OCI-LY3 (cell line): ENCODE measurements at regions not wholly inside any gene's neighbourhood (a gene's known extent, or its start where the extent isn't known, plus 50 kb on each side); places are given as distances from the start of the nearest gene placed in this dataset.

Experiments used
- H2AFZ ChIP-seq: fragments of 200-600, 300-600 bp; shearing (Covaris generic); 2 replicates; pipeline ENCODE4 v1.6.0; 2014; ENCODE audit warnings: antibody characterized with exemption, low read depth, low read length
- H3K27ac ChIP-seq: fragments of 200-600, 300-600 bp; sonication (generic); 2 replicates; pipeline ENCODE4 v1.5.1; 2014; ENCODE audit warnings: mild to moderate bottlenecking, low read length, moderate library complexity, mixed read lengths
- H3K27me3 ChIP-seq: fragments of 200-600, 300-600 bp; sonication (generic); 2 replicates; pipeline ENCODE4 v1.6.1; 2014; ENCODE audit warnings: low read depth, low read length, mixed read lengths
- H3K36me3 ChIP-seq: fragments of 200-600, 300-600 bp; sonication (generic); replicated peaks from 2 replicates; pipeline ENCODE3; 2014; ENCODE audit warnings: low read depth, low read length, mixed read lengths
- H3K4me1 ChIP-seq: fragments of 300-600, 200-600 bp; sonication (generic); 2 replicates; pipeline ENCODE4 v1.6.1; 2014; ENCODE audit warnings: low read length, mixed read lengths
- H3K4me2 ChIP-seq: fragments of 200-600, 300-600 bp; sonication (generic); 2 replicates; pipeline ENCODE4 v1.6.1; 2014; ENCODE audit warnings: low read length, mixed read lengths
- H3K4me3 ChIP-seq: fragments of 300-600, 200-600 bp; sonication (generic); 2 replicates; pipeline ENCODE4 v1.5.1; 2014; ENCODE audit warnings: antibody characterized with exemption, mild to moderate bottlenecking, low read length, moderate library complexity
- H3K79me2 ChIP-seq: fragments of 300-600, 200-600 bp; shearing (Covaris generic); 2 replicates; pipeline ENCODE4 v1.6.1; 2014; ENCODE audit warnings: mild to moderate bottlenecking, low read length, mixed read lengths
- H3K9ac ChIP-seq: fragments of 300-600, 200-600 bp; shearing (Covaris generic); 2 replicates; pipeline ENCODE4 v1.6.0; 2014; ENCODE audit warnings: mild to moderate bottlenecking, low read length, moderate library complexity
- H3K9me3 ChIP-seq: fragments of 200-600, 300-600 bp; shearing (Covaris generic); 2 replicates; pipeline ENCODE4 v1.6.1; 2014; ENCODE audit warnings: low read length, mixed read lengths; ENCODE audit not compliant: insufficient read depth
- H4K20me1 ChIP-seq: fragments of 200-600, 300-600 bp; sonication (generic); 2 replicates; pipeline ENCODE4 v1.6.1; 2016; ENCODE audit warnings: low read length, mixed read lengths; ENCODE audit not compliant: insufficient read depth
- CTCF ChIP-seq: fragments of 200-600, 300-600 bp; sonication (generic); IDR thresholded peaks from 2 replicates; pipeline ENCODE4 v1.5.1; 2014; ENCODE audit warnings: antibody characterized with exemption, low read length, low read depth
- EZH2phosphoT487 ChIP-seq: fragments of 200-600 bp; shearing (Covaris generic); IDR thresholded peaks from 2 replicates; pipeline ENCODE4 v1.6.1; 2018; ENCODE audit warnings: antibody characterized with exemption, mixed run types, low read depth

DNA sequence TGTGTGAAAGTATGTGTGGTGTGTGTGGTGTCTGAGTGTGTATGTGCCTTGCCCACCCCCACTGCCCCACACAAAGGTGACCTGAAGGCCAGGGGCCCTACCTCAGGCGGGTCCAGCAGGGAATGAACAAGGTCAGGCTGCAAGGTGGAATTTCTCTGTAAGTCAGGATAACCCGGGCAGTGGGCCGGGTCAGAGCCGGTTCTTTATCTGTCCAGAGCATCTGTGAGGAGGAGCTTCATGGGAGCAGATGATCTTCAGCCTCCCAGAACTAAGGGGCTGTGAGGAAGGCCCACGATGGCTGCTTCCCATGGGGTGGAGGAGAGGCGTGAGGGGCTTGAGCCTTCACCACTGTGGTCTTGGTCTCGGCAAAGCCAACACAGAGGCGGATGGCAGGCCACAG is 150.3 kb downstream of the TFCP2L1 start:
- H2AFZ ChIP-seq = no peak overlapping the region
- peaks cover 6% of the 10 kb centered on the region; the same call in 1 of the 2 replicates for H3K27me3 ChIP-seq
- no peaks in the 10 kb centered on the region for H3K36me3 ChIP-seq
- TF ChIP-seq CTCF = no peak
- TF ChIP-seq EZH2phosphoT487 = no peak
- no peak overlapping the region for H3K9ac ChIP-seq
- no peaks in the 10 kb centered on the region for H4K20me1 ChIP-seq
- no peak overlapping the region for H3K4me3 ChIP-seq
- H3K9me3 ChIP-seq = no peaks in the 10 kb centered on the region
- no peak overlapping the region for H3K4me2 ChIP-seq
- H3K79me2 ChIP-seq = no peaks in the 10 kb centered on the region
- H3K27ac ChIP-seq = no peak overlapping the region
- H3K4me1 ChIP-seq = no peaks in the 10 kb centered on the region

GRCh38 chr2:121135168-121135853 is 149.7 kb downstream of the TFCP2L1 start:
- Histone ChIP-seq H3K27ac (no peak overlapping the region), H3K4me3 (no peak overlapping the region), H2AFZ (no peak overlapping the region), H3K4me1 (no peaks in the 10 kb centered on the region), H3K79me2 (no peaks in the 10 kb centered on the region), H3K9ac (no peak overlapping the region), H4K20me1 (no peaks in the 10 kb centered on the region), H3K9me3 (0 out of 2 replicates have a peak, but pooled peaks cover 2% of the 10 kb centered on the region), H3K4me2 (no peak overlapping the region), H3K36me3 (no peaks in the 10 kb centered on the region), H3K27me3 (peaks cover 9% of the 10 kb centered on the region; the same call in 1 of the 2 replicates)
- TF ChIP-seq EZH2phosphoT487 (no peak), CTCF (no peak)

GRCh38 chr2:121136323-121136722 is 148.7 kb downstream of the TFCP2L1 start:
- H3K4me3 ChIP-seq = no peak overlapping the region
- H3K36me3 ChIP-seq = no peaks in the 10 kb centered on the region
- H2AFZ ChIP-seq = no peak overlapping the region
- no peak overlapping the region for H3K4me2 ChIP-seq
- H3K4me1 ChIP-seq = no peaks in the 10 kb centered on the region
- 0 out of 2 replicates have a peak, but pooled peaks cover 3% of the 10 kb centered on the region for H3K9me3 ChIP-seq
- TF ChIP-seq EZH2phosphoT487 (no peak), CTCF (no peak)
- peaks cover 9% of the 10 kb centered on the region; the same call in 1 of the 2 replicates for H3K27me3 ChIP-seq
- no peak overlapping the region for H3K27ac ChIP-seq
- no peaks in the 10 kb centered on the region for H3K79me2 ChIP-seq
- no peaks in the 10 kb centered on the region for H4K20me1 ChIP-seq
- no peak overlapping the region for H3K9ac ChIP-seq

GRCh38 chr2:121137571-121137970 is 147.4 kb downstream of the TFCP2L1 start:
- Histone ChIP-seq H4K20me1 (no peaks in the 10 kb centered on the region), H3K4me1 (no peaks in the 10 kb centered on the region), H2AFZ (no peak overlapping the region), H3K27ac (no peak overlapping the region), H3K4me3 (no peak overlapping the region), H3K79me2 (no peaks in the 10 kb centered on the region), H3K4me2 (no peak overlapping the region), H3K9ac (no peak overlapping the region), H3K27me3 (peaks cover 9% of the 10 kb centered on the region; the same call in 1 of the 2 replicates), H3K9me3 (0 out of 2 replicates have a peak, but pooled peaks cover 3% of the 10 kb centered on the region), H3K36me3 (no peaks in the 10 kb centered on the region)
- TF ChIP-seq EZH2phosphoT487 (no peak), CTCF (no peak)
